Endothelial cell of umbilical vein (primary cell): ENCODE measurements at regions not wholly inside any gene's neighbourhood (a gene's known extent, or its start where the extent isn't known, plus 50 kb on each side); places are given as distances from the start of the nearest gene placed in this dataset.

ENCODE experiments used
- BruUV-seq: library from RNA; stranded (reverse); fragments of 400-500 nt; replicated peaks from 2 replicates; lab custom pipeline; 2021; lab: Mats Ljungman, UMichigan
- CTCF ChIA-PET: fragments of 300-600, 350-600 bp; sonication (Branson Sonifier 250); formaldehyde crosslinking; loops from one replicate; lab custom pipeline; 2021; ENCODE audit warnings: antibody characterized with exemption, inconsistent platforms; lab: Charles Lee
- POLR2A ChIA-PET: fragments of 300-600, 350-600 bp; sonication (Branson Sonifier 250); formaldehyde crosslinking; loops from one replicate; lab custom pipeline; 2021; ENCODE audit warnings: antibody characterized with exemption, inconsistent platforms; lab: Charles Lee
- DNase-seq: peaks from one replicate; pipeline ENCODE4 v3.0.0-alpha.2; 2011; ENCODE audit warnings: low read depth, low spot score
- FAIRE-seq: peaks from 2 replicates; lab custom pipeline; 2011; peaks lifted over from hg19 to GRCh38; lab: Jason Lieb, UNC
- H2AFZ ChIP-seq: 2 replicates; pipeline ENCODE4 v1.6.0; 2012; ENCODE audit warnings: low read depth, low read length, control low read depth, inconsistent platforms
- H3K27ac ChIP-seq: 2 replicates; pipeline ENCODE4 v1.5.1; 2011; ENCODE audit warnings: low read depth, mild to moderate bottlenecking, control low read depth, low read length, moderate library complexity; ENCODE audit not compliant: insufficient read depth
- H3K27me3 ChIP-seq, 2 experiments: 2 replicates each; pipeline versions ENCODE4 v1.6.0 to v1.6.1; 2011; ENCODE audit warnings: low read length in 2 of 2, mixed read lengths in 1 of 2; ENCODE audit not compliant: control insufficient read depth in 2 of 2, insufficient read depth in 2 of 2
- H3K36me3 ChIP-seq, 2 experiments: 2 replicates in 1 of 2; 3 replicates in 1 of 2; pipeline ENCODE4 v1.5.1; 2011; ENCODE audit warnings: low read length in 2 of 2, mild to moderate bottlenecking in 1 of 2, moderate library complexity in 1 of 2; ENCODE audit not compliant: control insufficient read depth in 2 of 2, insufficient read depth in 2 of 2; ENCODE audit errors: extremely low read depth in 1 of 2
- H3K4me1 ChIP-seq: 3 replicates; pipeline ENCODE4 v1.5.1; 2011; ENCODE audit warnings: mild to moderate bottlenecking, low read length; ENCODE audit not compliant: control insufficient read depth, insufficient read depth; ENCODE audit errors: extremely low read depth
- H3K4me2 ChIP-seq: 2 replicates; pipeline ENCODE4 v1.6.1; 2011; ENCODE audit warnings: low read length, control low read depth, mixed read lengths; ENCODE audit not compliant: insufficient read depth
- H3K4me3 ChIP-seq, 3 experiments: fragments of 200-600 bp in 1 of 3; sonication (generic), shearing (Covaris generic) in 1 of 3; replicated peaks in 1 of 3; 2 replicates each; pipeline ENCODE4 v1.5.1; 2011 to 2016; ENCODE audit warnings: control low read depth in 3 of 3, low read length in 3 of 3, mild to moderate bottlenecking in 2 of 3, inconsistent platforms in 1 of 3, low read depth in 1 of 3, moderate library complexity in 1 of 3; ENCODE audit not compliant: insufficient read depth in 1 of 3
- H3K79me2 ChIP-seq: 2 replicates; pipeline ENCODE4 v1.6.0; 2012; ENCODE audit warnings: low read length, inconsistent platforms; ENCODE audit not compliant: control insufficient read depth, insufficient read depth
- H3K9ac ChIP-seq: replicated peaks from 2 replicates; pipeline ENCODE3; 2011; ENCODE audit warnings: low read length, control low read depth; ENCODE audit not compliant: insufficient read depth; ENCODE audit errors: extremely low read depth
- H3K9me1 ChIP-seq: replicated peaks from 3 replicates; pipeline ENCODE4 v1.6.0; 2011; ENCODE audit warnings: mild to moderate bottlenecking, low read length; ENCODE audit not compliant: control insufficient read depth, insufficient read depth; ENCODE audit errors: extremely low read depth
- H3K9me3 ChIP-seq: replicated peaks from 2 replicates; pipeline ENCODE4 v1.5.1; 2012; ENCODE audit warnings: low read length, inconsistent platforms; ENCODE audit not compliant: control insufficient read depth, insufficient read depth
- H4K20me1 ChIP-seq: replicated peaks from 2 replicates; pipeline ENCODE3; 2011; ENCODE audit warnings: mild to moderate bottlenecking, low read length; ENCODE audit not compliant: control insufficient read depth, insufficient read depth; ENCODE audit errors: extremely low read depth
- CTCF ChIP-seq, 2 donors: IDR thresholded peaks; 1 replicate in 1 of 2; 2 replicates in 1 of 2; pipeline ENCODE4 v1.5.1; 2011; ENCODE audit warnings: low read length in 2 of 2, mild to moderate bottlenecking in 2 of 2, moderate library complexity in 2 of 2, control low read depth in 1 of 2, inconsistent platforms in 1 of 2, low read depth in 1 of 2; ENCODE audit not compliant: insufficient read depth in 1 of 2; ENCODE audit errors: extremely low read depth in 1 of 2
- EZH2 ChIP-seq: IDR thresholded peaks from 2 replicates; pipeline ENCODE4 v1.6.1; 2012; ENCODE audit warnings: borderline replicate concordance, low read depth, mild to moderate bottlenecking, moderate library complexity, low read length, inconsistent platforms; ENCODE audit not compliant: severe bottlenecking
- FOS ChIP-seq: IDR thresholded peaks from 2 replicates; pipeline ENCODE4 v1.6.1; 2011; ENCODE audit warnings: mild to moderate bottlenecking, low read length, moderate library complexity, borderline replicate concordance; ENCODE audit not compliant: insufficient read depth
- GATA2 ChIP-seq: IDR thresholded peaks from 2 replicates; pipeline ENCODE4 v1.7.0; 2011; ENCODE audit warnings: low read depth, mild to moderate bottlenecking, moderate library complexity, mixed read lengths, low read length; ENCODE audit not compliant: insufficient read length, insufficient read depth
- JUN ChIP-seq: IDR thresholded peaks from 2 replicates; pipeline ENCODE4 v1.6.1; 2011; ENCODE audit warnings: borderline replicate concordance, low read depth; ENCODE audit not compliant: insufficient read length, insufficient read depth
- MYC ChIP-seq: IDR thresholded peaks from one replicate; pipeline ENCODE4 v1.6.1; 2011; ENCODE audit warnings: mild to moderate bottlenecking, low read depth, low read length
- POLR2A ChIP-seq: IDR thresholded peaks from 2 replicates; pipeline ENCODE4 v1.6.1; 2012; ENCODE audit warnings: low read depth, mild to moderate bottlenecking, control low read depth, low read length
- POLR2AphosphoS5 ChIP-seq: IDR thresholded peaks from 2 replicates; pipeline ENCODE4 v1.6.1; 2012; ENCODE audit warnings: low read depth, mild to moderate bottlenecking, control low read depth, low read length, moderate library complexity; ENCODE audit not compliant: insufficient read depth
- dilution Hi-C: fragments of 300-500 bp; cut with MboI; formaldehyde crosslinking; loops from one replicate; pipeline ENCODE4 v1.15.0; 2019; ENCODE audit warnings: low sequenced_read_pairs; ENCODE audit not compliant: extremely low pct_ligation_motif_present
- intact Hi-C: fragments of 100-400 bp; cut with micrococcal nuclease; formaldehyde crosslinking; loops from one replicate; pipeline ENCODE4 v1.10.0; 2022
- TF ChIP-seq, protein P1 (sequence below): IDR thresholded peaks from 2 replicates; pipeline ENCODE4 v1.6.1; 2011; ENCODE audit not compliant: insufficient read depth, insufficient read length

DNA sequence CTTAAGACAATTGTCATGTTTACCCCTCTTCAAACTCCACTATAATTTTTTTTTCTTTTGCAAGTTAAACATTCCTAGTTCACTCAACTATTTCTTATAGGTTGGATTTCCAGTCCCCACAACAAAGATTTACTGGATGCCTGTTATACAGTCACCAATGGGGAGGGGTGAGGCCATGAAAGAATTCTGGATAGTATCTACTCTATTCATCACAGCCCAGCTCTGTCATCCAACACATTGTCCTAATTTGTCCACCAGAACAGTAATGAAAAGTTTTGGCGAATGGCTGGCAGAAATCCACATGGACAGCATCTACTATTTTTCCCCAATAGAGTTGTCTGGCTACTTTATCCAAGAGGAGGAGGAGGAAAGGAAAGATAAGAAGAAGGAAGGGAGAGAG, 192.7 kb upstream of the S100G start:
- no peak overlapping the region for H3K9ac ChIP-seq
- TF ChIP-seq EZH2 (no peak), POLR2AphosphoS5 (no peak), FOS (no peak), POLR2A (no peak), JUN (no peak), MYC (no peak), CTCF (IDR thresholded peaks at IDR 0.05; ENCODE audit: extremely low read depth in 1 of 2, insufficient read depth in 1 of 2, low read depth in 1 of 2, low read length in 2 of 2) (no peak), GATA2 (no peak)
- TF ChIP-seq, protein P1, sequence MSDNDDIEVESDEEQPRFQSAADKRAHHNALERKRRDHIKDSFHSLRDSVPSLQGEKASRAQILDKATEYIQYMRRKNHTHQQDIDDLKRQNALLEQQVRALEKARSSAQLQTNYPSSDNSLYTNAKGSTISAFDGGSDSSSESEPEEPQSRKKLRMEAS: no peak
- H3K79me2 ChIP-seq: no peaks in the 10 kb centered on the region
- H4K20me1 ChIP-seq: no peaks in the 10 kb centered on the region
- H3K4me1 ChIP-seq: no peaks in the 10 kb centered on the region
- no peaks in the 10 kb centered on the region for H3K9me3 ChIP-seq
- H2AFZ ChIP-seq: no peak overlapping the region
- H3K27ac ChIP-seq: no peak overlapping the region
- CTCF ChIA-PET: no interaction called here
- FAIRE-seq: no peak
- H3K9me1 ChIP-seq: no peaks in the 10 kb centered on the region
- POLR2A ChIA-PET: no interaction called here
- no peaks in the 10 kb centered on the region for H3K27me3 ChIP-seq
- no TSS peak for BruUV-seq
- no peak overlapping the region for H3K4me2 ChIP-seq
- DNase-seq: no peak
- intact Hi-C loops: no loop called here
- no peak overlapping the region for H3K4me3 ChIP-seq
- dilution Hi-C loops: no loop called here
- H3K36me3 ChIP-seq: no peaks in the 10 kb centered on the region
